Prostate gland (tissue), 2 donors: ENCODE measurements at regions not wholly inside any gene's neighbourhood (a gene's known extent, or its start where the extent isn't known, plus 50 kb on each side); places are given as distances from the start of the nearest gene placed in this dataset.

Experiments used
- CTCF ChIP-seq, 4 experiments: fragments of 200-600 bp in 2 of 4; fragments of 450-650 bp in 2 of 4; sonication (generic) in 2 of 4; IDR thresholded peaks; 1 replicate in 3 of 4; 2 replicates in 1 of 4; pipeline ENCODE4 v1.5.1; 2016 to 2019; ENCODE audit warnings: antibody characterized with exemption in 4 of 4, mild to moderate bottlenecking in 2 of 4, moderate library complexity in 2 of 4
- POLR2A ChIP-seq: fragments of 450-650 bp; IDR thresholded peaks from one replicate; pipeline ENCODE4 v1.6.1; 2016; ENCODE audit warnings: antibody characterized with exemption, mild to moderate bottlenecking
- POLR2AphosphoS5 ChIP-seq: sonication (generic); formaldehyde crosslinking; IDR thresholded peaks from one replicate; pipeline ENCODE4 v1.6.1; 2017; ENCODE audit warnings: antibody characterized with exemption

GRCh38 chr15:58252586-58253323 is 114.6 kb downstream of the AQP9 start:
- TF ChIP-seq CTCF (IDR thresholded peaks at IDR 0.05) (no peak), POLR2A (no peak), POLR2AphosphoS5 (no peak)
